HG03175 (cell line): ENCODE measurements at regions not wholly inside any gene's neighbourhood (a gene's known extent, or its start where the extent isn't known, plus 50 kb on each side); places are given as distances from the start of the nearest gene placed in this dataset.
A peak's percentile ranks its signal among the peaks of the same experiment; 100 is the strongest.

Source experiments
- ATAC-seq: cut with Tn5 transposase; IDR thresholded peaks from one replicate; pipeline ENCODE4 v1.9.1; 2021; ENCODE audit warnings: mild to moderate bottlenecking, moderate library complexity; ENCODE audit not compliant: unreplicated experiment

DNA sequence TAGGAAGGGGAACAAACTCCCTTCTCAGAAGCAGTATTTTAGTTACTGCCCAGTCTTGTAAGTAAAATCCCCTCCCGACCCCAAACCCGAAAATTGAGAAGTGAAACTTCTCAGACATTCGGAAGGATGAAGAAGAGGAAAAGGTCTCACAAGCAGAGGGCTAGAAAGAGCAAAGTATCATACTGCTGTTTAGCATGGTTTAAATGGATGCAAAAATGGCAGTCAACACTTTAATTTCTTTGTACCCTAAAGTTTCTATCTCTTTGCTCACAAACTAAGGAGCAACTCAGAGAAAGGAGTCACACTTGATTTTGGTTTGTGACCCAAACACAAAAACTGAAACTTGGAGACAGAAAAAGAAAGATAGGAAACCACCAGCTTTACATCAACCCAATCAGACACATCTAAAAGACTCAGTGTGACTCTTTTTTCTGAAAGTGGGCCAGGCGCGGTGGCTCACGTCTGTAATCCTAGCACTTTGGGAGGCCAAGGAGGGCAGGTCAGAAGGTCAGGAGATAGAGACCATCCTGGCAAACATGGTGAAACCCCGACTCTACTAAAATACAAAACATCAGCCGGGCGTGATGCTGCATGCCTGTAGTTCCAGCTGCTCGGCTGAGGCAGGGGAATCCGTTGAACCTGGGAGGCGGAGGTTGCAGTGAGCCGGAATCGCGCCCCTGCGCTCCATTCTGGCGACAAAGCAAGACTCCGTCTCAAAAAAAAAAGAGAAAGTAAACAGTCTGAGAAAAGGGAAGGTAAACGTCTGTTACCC lies 63.2 kb upstream of the ATP11B start:
- peak; percentile 69 for ATAC-seq

GRCh38 chr3:182730675-182731042 lies 62.6 kb upstream of the ATP11B start:
- peak; percentile 22 for ATAC-seq

DNA sequence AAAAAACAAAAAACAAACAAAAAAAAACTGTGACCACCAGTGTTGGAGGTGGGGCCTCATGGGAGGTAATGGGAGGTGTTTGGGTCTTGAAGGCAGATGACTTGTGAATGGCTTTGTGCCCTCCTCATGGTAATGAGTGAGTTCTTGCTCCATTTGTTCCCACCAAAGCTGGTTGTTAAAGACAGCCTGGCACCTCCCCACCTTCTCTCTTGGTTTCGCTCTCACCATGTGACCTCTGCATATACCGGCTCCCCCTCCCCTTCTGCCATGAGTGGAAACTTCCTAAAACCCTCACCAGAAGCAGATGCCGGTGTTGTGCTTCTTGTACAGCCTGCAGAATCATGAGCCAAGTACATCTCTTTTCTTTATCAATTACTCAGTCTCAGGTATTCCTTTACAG lies 61.5 kb upstream of the ATP11B start:
- ATAC-seq = no peak

- ATAC-seq = no peak
These were observed 60.9 kb upstream of the ATP11B start for GRCh38 chr3:182732232-182733015.

GRCh38 chr3:182735672-182736071 lies 57.6 kb upstream of the ATP11B start:
- ATAC-seq = no peak

DNA sequence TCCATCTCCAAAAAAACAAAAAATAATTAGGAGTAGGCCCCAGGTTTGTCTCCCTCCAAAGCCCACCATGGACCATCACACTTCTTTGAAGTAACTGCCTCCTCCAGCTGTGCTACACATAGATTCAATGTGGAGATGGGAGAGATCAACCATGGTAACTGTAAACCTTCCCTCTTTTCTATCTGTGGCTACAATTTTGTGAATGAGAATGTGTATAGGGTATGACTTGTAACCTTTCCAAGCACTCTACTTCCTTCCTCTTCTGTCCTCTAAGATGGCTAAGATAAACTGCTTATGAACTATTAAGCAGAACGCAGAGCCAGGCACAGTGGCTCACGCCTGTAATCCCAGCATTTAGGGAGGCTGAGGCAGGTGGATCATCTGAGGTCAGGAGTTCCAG lies 55.5 kb upstream of the ATP11B start:
- no peak for ATAC-seq

- no peak for ATAC-seq
These were observed 54.5 kb upstream of the ATP11B start for GRCh38 chr3:182738583-182739411.

DNA sequence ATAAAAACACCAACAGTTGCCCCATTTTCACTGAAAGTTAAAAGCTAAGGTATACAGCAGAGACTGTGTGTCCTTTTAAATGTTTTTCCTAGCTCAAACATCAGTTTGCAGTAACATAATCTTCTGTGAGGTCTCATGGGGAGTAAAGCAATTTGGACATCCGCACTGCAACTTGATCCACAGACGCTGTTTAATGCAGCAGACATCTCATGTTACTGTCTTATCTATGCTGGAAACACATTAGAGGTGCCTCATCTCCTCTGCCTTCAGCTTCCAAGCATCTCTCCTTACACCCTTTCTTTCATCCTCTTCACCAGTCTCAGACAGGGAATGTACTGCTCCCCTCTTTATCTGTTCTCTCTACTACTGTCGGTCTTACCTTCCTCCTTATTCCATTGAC lies 53.7 kb upstream of the ATP11B start:
- ATAC-seq = no peak

DNA sequence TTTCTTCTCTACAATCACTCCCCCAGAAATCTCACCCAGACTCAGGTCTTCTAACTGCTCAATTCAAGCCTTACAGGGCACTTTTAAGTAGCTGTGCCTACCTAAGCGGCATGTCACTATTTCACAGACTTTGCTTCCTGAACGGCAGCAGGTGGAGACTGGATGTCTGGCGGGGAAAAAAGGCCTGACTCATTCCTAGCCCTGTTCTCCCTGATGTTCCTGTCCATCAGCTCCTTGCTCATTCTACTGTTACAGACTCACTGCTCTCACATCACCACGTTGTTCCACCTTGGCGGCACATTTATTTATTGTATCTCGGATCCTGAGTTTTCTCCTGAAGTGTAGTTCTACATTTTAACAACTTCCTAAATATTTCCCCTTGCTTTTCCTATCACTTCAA lies 52.6 kb upstream of the ATP11B start:
- ATAC-seq = no peak

GRCh38 chr3:182741214-182741613 lies 52.1 kb upstream of the ATP11B start:
- ATAC-seq = no peak
